K562 (cell line): ENCODE measurements at regions not wholly inside any gene's neighbourhood (a gene's known extent, or its start where the extent isn't known, plus 50 kb on each side); places are given as distances from the start of the nearest gene placed in this dataset.

Experiments used
- ARID1B ChIP-seq: fragments of 450-650 bp; IDR thresholded peaks from 2 replicates; pipeline ENCODE4 v1.6.1; 2016; ENCODE audit warnings: antibody characterized with exemption, mild to moderate bottlenecking, inconsistent platforms
- CBFB ChIP-seq: sonication (generic); formaldehyde crosslinking; IDR thresholded peaks from 2 replicates; pipeline ENCODE4 v1.4.0; 2020; ENCODE audit warnings: mild to moderate bottlenecking, missing genetic modification reagents
- CTBP1 ChIP-seq: fragments of 450-650 bp; IDR thresholded peaks from 2 replicates; pipeline ENCODE4 v1.6.1; 2016; ENCODE audit warnings: borderline replicate concordance
- FOSL1 ChIP-seq: fragments of 200-800 bp; sonication (Bioruptor generic); conservative IDR thresholded peaks from 2 replicates; pipeline ENCODE4 v1.6.1; 2016; ENCODE audit warnings: missing genetic modification characterization, missing compliant biosample characterization
- FOXJ3 ChIP-seq: sonication (generic); formaldehyde crosslinking; IDR thresholded peaks from 2 replicates; pipeline ENCODE4 v1.4.0; 2020; ENCODE audit warnings: mild to moderate bottlenecking, missing genetic modification reagents
- HDAC2 ChIP-seq: fragments of 450-650 bp; IDR thresholded peaks from 2 replicates; pipeline ENCODE4 v1.6.1; 2016; ENCODE audit warnings: mild to moderate bottlenecking
- MEIS2 ChIP-seq: fragments of 450-650 bp; IDR thresholded peaks from 2 replicates; pipeline ENCODE4 v1.6.1; 2014; ENCODE audit warnings: mild to moderate bottlenecking; ENCODE audit not compliant: partially characterized antibody
- MTA1 ChIP-seq: fragments of 450-650 bp; IDR thresholded peaks from 2 replicates; pipeline ENCODE4 v1.6.1; 2017; ENCODE audit warnings: borderline replicate concordance
- SMARCA4 ChIP-seq: fragments of 450-650 bp; IDR thresholded peaks from 2 replicates; pipeline ENCODE4 v1.6.1; 2016
- ZEB2 ChIP-seq: fragments of 450-650 bp; IDR thresholded peaks from 2 replicates; pipeline ENCODE4 v1.6.1; 2016
- TF ChIP-seq, protein P1 (sequence below), 2 experiments: IDR thresholded peaks in 1 of 2; conservative IDR thresholded peaks in 1 of 2; 2 replicates each; pipeline ENCODE4 v1.6.1; 2016; ENCODE audit warnings: low read depth in 2 of 2, mild to moderate bottlenecking in 1 of 2, missing compliant biosample characterization in 1 of 2, missing genetic modification characterization in 1 of 2, moderate library complexity in 1 of 2
- TF ChIP-seq, protein P2 (sequence below): fragments of 450-650 bp; IDR thresholded peaks from 2 replicates; pipeline ENCODE4 v1.6.1; 2016; ENCODE audit warnings: mild to moderate bottlenecking, moderate library complexity

DNA sequence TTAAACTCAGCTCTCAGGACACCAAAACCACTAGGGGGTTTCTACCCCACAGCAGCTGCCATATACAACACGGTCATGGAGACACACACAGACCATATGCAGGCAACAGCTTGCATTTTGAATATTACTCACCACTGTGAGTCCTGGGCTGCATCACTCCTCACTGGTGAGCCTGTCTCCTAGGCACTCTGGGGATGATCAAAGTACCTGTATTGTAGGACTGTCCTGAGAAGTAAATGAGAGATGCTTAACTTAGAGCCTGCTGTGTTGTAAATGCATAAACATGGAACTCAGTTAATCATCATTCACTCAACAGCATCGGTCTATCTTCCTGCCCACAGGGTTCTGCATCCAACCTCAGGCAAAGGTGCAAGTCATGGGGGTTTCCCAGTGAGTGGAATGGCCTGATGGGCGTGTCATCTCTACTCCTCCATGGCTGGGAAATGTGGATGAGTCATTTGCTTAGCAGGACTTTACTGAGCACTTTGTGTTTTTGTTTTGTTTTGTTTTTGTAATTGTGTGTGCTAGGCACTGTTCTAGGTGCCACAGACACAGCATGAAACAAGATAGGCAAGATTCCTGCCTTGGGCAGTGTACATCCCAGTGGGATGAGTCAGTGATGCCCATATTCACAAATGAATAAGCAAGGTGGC, 1141.2 kb upstream of the TMEM132C start (continued):
- TF ChIP-seq, protein P1, sequence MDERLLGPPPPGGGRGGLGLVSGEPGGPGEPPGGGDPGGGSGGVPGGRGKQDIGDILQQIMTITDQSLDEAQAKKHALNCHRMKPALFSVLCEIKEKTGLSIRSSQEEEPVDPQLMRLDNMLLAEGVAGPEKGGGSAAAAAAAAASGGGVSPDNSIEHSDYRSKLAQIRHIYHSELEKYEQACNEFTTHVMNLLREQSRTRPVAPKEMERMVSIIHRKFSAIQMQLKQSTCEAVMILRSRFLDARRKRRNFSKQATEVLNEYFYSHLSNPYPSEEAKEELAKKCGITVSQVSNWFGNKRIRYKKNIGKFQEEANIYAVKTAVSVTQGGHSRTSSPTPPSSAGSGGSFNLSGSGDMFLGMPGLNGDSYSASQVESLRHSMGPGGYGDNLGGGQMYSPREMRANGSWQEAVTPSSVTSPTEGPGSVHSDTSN (CRISPR knock-in tag; IDR thresholded peaks at IDR 0.05; ENCODE audit: low read depth): no peak
- TF ChIP-seq, protein P1 (tag; conservative IDR thresholded peaks at IDR 0.05; ENCODE audit: low read depth): peak; percentile 91
- TF ChIP-seq CTBP1 (peak; percentile 97), FOXJ3 (CRISPR knock-in tag) (no peak), CBFB (CRISPR knock-in tag) (no peak), FOSL1 (tag) (peak; percentile 97), SMARCA4 (peak; percentile 92), ARID1B (peak; percentile 91), MTA1 (0 out of 2 replicates have a peak, but pooled peaks have one; percentile 54), HDAC2 (peak; percentile 86), ZEB2 (peak; percentile 90), MEIS2 (peak; percentile 97)
- TF ChIP-seq, protein P2, sequence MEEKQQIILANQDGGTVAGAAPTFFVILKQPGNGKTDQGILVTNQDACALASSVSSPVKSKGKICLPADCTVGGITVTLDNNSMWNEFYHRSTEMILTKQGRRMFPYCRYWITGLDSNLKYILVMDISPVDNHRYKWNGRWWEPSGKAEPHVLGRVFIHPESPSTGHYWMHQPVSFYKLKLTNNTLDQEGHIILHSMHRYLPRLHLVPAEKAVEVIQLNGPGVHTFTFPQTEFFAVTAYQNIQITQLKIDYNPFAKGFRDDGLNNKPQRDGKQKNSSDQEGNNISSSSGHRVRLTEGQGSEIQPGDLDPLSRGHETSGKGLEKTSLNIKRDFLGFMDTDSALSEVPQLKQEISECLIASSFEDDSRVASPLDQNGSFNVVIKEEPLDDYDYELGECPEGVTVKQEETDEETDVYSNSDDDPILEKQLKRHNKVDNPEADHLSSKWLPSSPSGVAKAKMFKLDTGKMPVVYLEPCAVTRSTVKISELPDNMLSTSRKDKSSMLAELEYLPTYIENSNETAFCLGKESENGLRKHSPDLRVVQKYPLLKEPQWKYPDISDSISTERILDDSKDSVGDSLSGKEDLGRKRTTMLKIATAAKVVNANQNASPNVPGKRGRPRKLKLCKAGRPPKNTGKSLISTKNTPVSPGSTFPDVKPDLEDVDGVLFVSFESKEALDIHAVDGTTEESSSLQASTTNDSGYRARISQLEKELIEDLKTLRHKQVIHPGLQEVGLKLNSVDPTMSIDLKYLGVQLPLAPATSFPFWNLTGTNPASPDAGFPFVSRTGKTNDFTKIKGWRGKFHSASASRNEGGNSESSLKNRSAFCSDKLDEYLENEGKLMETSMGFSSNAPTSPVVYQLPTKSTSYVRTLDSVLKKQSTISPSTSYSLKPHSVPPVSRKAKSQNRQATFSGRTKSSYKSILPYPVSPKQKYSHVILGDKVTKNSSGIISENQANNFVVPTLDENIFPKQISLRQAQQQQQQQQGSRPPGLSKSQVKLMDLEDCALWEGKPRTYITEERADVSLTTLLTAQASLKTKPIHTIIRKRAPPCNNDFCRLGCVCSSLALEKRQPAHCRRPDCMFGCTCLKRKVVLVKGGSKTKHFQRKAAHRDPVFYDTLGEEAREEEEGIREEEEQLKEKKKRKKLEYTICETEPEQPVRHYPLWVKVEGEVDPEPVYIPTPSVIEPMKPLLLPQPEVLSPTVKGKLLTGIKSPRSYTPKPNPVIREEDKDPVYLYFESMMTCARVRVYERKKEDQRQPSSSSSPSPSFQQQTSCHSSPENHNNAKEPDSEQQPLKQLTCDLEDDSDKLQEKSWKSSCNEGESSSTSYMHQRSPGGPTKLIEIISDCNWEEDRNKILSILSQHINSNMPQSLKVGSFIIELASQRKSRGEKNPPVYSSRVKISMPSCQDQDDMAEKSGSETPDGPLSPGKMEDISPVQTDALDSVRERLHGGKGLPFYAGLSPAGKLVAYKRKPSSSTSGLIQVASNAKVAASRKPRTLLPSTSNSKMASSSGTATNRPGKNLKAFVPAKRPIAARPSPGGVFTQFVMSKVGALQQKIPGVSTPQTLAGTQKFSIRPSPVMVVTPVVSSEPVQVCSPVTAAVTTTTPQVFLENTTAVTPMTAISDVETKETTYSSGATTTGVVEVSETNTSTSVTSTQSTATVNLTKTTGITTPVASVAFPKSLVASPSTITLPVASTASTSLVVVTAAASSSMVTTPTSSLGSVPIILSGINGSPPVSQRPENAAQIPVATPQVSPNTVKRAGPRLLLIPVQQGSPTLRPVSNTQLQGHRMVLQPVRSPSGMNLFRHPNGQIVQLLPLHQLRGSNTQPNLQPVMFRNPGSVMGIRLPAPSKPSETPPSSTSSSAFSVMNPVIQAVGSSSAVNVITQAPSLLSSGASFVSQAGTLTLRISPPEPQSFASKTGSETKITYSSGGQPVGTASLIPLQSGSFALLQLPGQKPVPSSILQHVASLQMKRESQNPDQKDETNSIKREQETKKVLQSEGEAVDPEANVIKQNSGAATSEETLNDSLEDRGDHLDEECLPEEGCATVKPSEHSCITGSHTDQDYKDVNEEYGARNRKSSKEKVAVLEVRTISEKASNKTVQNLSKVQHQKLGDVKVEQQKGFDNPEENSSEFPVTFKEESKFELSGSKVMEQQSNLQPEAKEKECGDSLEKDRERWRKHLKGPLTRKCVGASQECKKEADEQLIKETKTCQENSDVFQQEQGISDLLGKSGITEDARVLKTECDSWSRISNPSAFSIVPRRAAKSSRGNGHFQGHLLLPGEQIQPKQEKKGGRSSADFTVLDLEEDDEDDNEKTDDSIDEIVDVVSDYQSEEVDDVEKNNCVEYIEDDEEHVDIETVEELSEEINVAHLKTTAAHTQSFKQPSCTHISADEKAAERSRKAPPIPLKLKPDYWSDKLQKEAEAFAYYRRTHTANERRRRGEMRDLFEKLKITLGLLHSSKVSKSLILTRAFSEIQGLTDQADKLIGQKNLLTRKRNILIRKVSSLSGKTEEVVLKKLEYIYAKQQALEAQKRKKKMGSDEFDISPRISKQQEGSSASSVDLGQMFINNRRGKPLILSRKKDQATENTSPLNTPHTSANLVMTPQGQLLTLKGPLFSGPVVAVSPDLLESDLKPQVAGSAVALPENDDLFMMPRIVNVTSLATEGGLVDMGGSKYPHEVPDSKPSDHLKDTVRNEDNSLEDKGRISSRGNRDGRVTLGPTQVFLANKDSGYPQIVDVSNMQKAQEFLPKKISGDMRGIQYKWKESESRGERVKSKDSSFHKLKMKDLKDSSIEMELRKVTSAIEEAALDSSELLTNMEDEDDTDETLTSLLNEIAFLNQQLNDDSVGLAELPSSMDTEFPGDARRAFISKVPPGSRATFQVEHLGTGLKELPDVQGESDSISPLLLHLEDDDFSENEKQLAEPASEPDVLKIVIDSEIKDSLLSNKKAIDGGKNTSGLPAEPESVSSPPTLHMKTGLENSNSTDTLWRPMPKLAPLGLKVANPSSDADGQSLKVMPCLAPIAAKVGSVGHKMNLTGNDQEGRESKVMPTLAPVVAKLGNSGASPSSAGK: no peak
